Common myeloid progenitor, CD34-positive (primary cell): ENCODE measurements at regions not wholly inside any gene's neighbourhood (a gene's known extent, or its start where the extent isn't known, plus 50 kb on each side); places are given as distances from the start of the nearest gene placed in this dataset.

Experiments used
- CTCF ChIA-PET: fragments of 350-600 bp; sonication (Branson Sonifier 250); formaldehyde crosslinking; loops from one replicate; lab custom pipeline; 2021; ENCODE audit warnings: antibody characterized with exemption; lab: Charles Lee
- POLR2A ChIA-PET: fragments of 350-600 bp; sonication (Branson Sonifier 250); formaldehyde crosslinking; loops from one replicate; lab custom pipeline; 2021; ENCODE audit warnings: antibody characterized with exemption; lab: Charles Lee
- DNase-seq, 3 donors: peaks; one replicate each; pipeline versions ENCODE4 v3.0.0 to v3.0.0-alpha.2; 2013
- H3K27ac ChIP-seq, 2 experiments: 1 replicate in 1 of 2; 2 replicates in 1 of 2; pipeline ENCODE4 v1.7.0; 2013; ENCODE audit warnings: inconsistent platforms in 2 of 2, low read length in 2 of 2, mild to moderate bottlenecking in 2 of 2, low read depth in 1 of 2, moderate library complexity in 1 of 2; ENCODE audit not compliant: severe bottlenecking in 2 of 2, insufficient read depth in 1 of 2, poor library complexity in 1 of 2
- H3K27me3 ChIP-seq, 5 experiments: replicated peaks in 2 of 5; 1 replicate in 3 of 5; 2 replicates in 2 of 5; pipeline versions ENCODE4 v1.6.1 to v1.7.0; 2013; ENCODE audit warnings: low read length in 4 of 5, mild to moderate bottlenecking in 2 of 5, moderate library complexity in 2 of 5, inconsistent platforms in 1 of 5; ENCODE audit not compliant: insufficient read depth in 5 of 5, control insufficient read depth in 4 of 5
- H3K36me3 ChIP-seq, 4 experiments: 1 replicate in 2 of 4; 2 replicates in 2 of 4; pipeline versions ENCODE4 v1.6.1 to v1.7.0; 2013; ENCODE audit warnings: low read length in 3 of 4, control low read depth in 1 of 4, mild to moderate bottlenecking in 1 of 4; ENCODE audit not compliant: control insufficient read depth in 4 of 4, insufficient read depth in 4 of 4
- H3K4me1 ChIP-seq, 4 experiments: 1 replicate in 3 of 4; 2 replicates in 1 of 4; pipeline versions ENCODE4 v1.6.1 to v1.7.1; 2013; ENCODE audit warnings: low read length in 3 of 4, mild to moderate bottlenecking in 3 of 4, control low read depth in 1 of 4, inconsistent platforms in 1 of 4, moderate library complexity in 1 of 4; ENCODE audit not compliant: control insufficient read depth in 4 of 4, insufficient read depth in 4 of 4; ENCODE audit errors: control extremely low read depth in 1 of 4
- H3K4me3 ChIP-seq, 7 experiments: 1 replicate in 4 of 7; 2 replicates in 3 of 7; pipeline versions ENCODE4 v1.5.1 to v1.7.0; 2013; ENCODE audit warnings: mild to moderate bottlenecking in 7 of 7, low read length in 6 of 7, moderate library complexity in 6 of 7, inconsistent platforms in 2 of 7, low read depth in 2 of 7, control low read depth in 1 of 7; ENCODE audit not compliant: insufficient read depth in 4 of 7, control insufficient read depth in 1 of 7; ENCODE audit errors: extremely low read depth in 1 of 7
- H3K9me3 ChIP-seq, 5 experiments: 1 replicate in 4 of 5; 2 replicates in 1 of 5; pipeline versions ENCODE4 v1.6.1 to v1.7.1; 2013; ENCODE audit warnings: low read length in 4 of 5, mild to moderate bottlenecking in 2 of 5, inconsistent platforms in 1 of 5, low read depth in 1 of 5, moderate library complexity in 1 of 5; ENCODE audit not compliant: control insufficient read depth in 4 of 5, insufficient read depth in 2 of 5; ENCODE audit errors: control extremely low read depth in 1 of 5
- WGBS: methylation state at CpG from one replicate; pipeline ENCODE4 v1.1.5; 2013; ENCODE audit not compliant: insufficient coverage; 5-methylcytosine and 5-hydroxymethylcytosine counted together

GRCh38 chr2:38444247-38444646 lies 67.2 kb upstream of the ATL2 start:
- WGBS = no CpG with 5 or more reads among the region's 2 CpGs
- Histone ChIP-seq H3K27ac (no peak overlapping the region), H3K27me3 (peaks cover 0 to 28% (median 22%) of the 10 kb centered on the region in 5 experiments), H3K36me3 (no peaks in the 10 kb centered on the region), H3K9me3 (no peaks in the 10 kb centered on the region), H3K4me3 (no peak overlapping the region), H3K4me1 (no peaks in the 10 kb centered on the region)
- ChIA-PET CTCF (no interaction called here), POLR2A (no interaction called here)
- DNase-seq = no peak

GRCh38 chr2:38442643-38443541 lies 65.8 kb upstream of the ATL2 start:
- H3K4me3 ChIP-seq = no peak overlapping the region
- H3K36me3 ChIP-seq = no peaks in the 10 kb centered on the region
- no peaks in the 10 kb centered on the region for H3K9me3 ChIP-seq
- WGBS = 52% methylated on average over 5 of the region's 8 CpGs
- peaks cover 0 to 28% (median 18%) of the 10 kb centered on the region in 5 experiments for H3K27me3 ChIP-seq
- ChIA-PET POLR2A (no interaction called here), CTCF (no interaction called here)
- DNase-seq = no peak
- no peak overlapping the region for H3K27ac ChIP-seq
- H3K4me1 ChIP-seq = no peaks in the 10 kb centered on the region

- POLR2A ChIA-PET = no interaction called here
- CTCF ChIA-PET = interaction anchor here (0.6 to 1.0 kb wide), 2 partner anchors 29 to 145 kb away, joined by 3 read pairs; no protein-coding TSS in a partner anchor
- Histone ChIP-seq H3K9me3 (no peaks in the 10 kb centered on the region), H3K4me3 (no peak overlapping the region), H3K27me3 (peaks cover 0 to 26% (median 18%) of the 10 kb centered on the region in 5 experiments), H3K36me3 (no peaks in the 10 kb centered on the region), H3K27ac (no peak overlapping the region), H3K4me1 (no peaks in the 10 kb centered on the region)
- DNase-seq = no peak
- 92% methylated on average over 4 of the region's 7 CpGs for WGBS
These were observed 64.3 kb upstream of the ATL2 start for GRCh38 chr2:38441346-38441745.

GRCh38 chr2:38440655-38441054 lies 63.6 kb upstream of the ATL2 start:
- CTCF ChIA-PET = interaction anchor here (1.0 to 1.3 kb wide), 2 partner anchors 9 to 30 kb away, joined by 3 read pairs; no protein-coding TSS in a partner anchor
- peak in 2 of 3 donors; percentile 17 to 55 for DNase-seq
- WGBS = 92% methylated on average over 4 of the region's 5 CpGs
- Histone ChIP-seq H3K27me3 (peaks cover 0 to 23% (median 15%) of the 10 kb centered on the region in 5 experiments), H3K27ac (no peak overlapping the region), H3K36me3 (no peaks in the 10 kb centered on the region), H3K9me3 (no peaks in the 10 kb centered on the region), H3K4me3 (no peak overlapping the region), H3K4me1 (no peaks in the 10 kb centered on the region)
- POLR2A ChIA-PET = no interaction called here

- H3K27me3 ChIP-seq = peaks cover 0 to 23% (median 15%) of the 10 kb centered on the region in 5 experiments
- 100% methylated on average over 2 of the region's 3 CpGs for WGBS
- DNase-seq = no peak
- H3K36me3 ChIP-seq = no peaks in the 10 kb centered on the region
- H3K4me3 ChIP-seq = no peak overlapping the region
- H3K4me1 ChIP-seq = no peaks in the 10 kb centered on the region
- no peak overlapping the region for H3K27ac ChIP-seq
- no peaks in the 10 kb centered on the region for H3K9me3 ChIP-seq
- ChIA-PET POLR2A (no interaction called here), CTCF (interaction anchor here (1.1 to 1.3 kb wide), 2 partner anchors 8 to 9 kb away, joined by 3 read pairs; no protein-coding TSS in a partner anchor)
These were observed 62.8 kb upstream of the ATL2 start for GRCh38 chr2:38439863-38440262.

GRCh38 chr2:38438883-38439612 lies 62.0 kb upstream of the ATL2 start:
- WGBS = no CpG with 5 or more reads among the region's 2 CpGs
- no peak overlapping the region for H3K4me3 ChIP-seq
- H3K36me3 ChIP-seq = no peaks in the 10 kb centered on the region
- CTCF ChIA-PET = interaction anchor here (1.1 kb wide), 2 partner anchors 9 to 28 kb away, joined by 3 read pairs; no protein-coding TSS in a partner anchor
- H3K4me1 ChIP-seq = no peaks in the 10 kb centered on the region
- peaks cover 0 to 4% (median 0%) of the 10 kb centered on the region in 5 experiments for H3K9me3 ChIP-seq
- H3K27me3 ChIP-seq = peaks cover 0 to 23% (median 12%) of the 10 kb centered on the region in 5 experiments
- DNase-seq = no peak
- POLR2A ChIA-PET = no interaction called here
- no peak overlapping the region for H3K27ac ChIP-seq
